GM21447 (cell line): ENCODE measurements at regions not wholly inside any gene's neighbourhood (a gene's known extent, or its start where the extent isn't known, plus 50 kb on each side); places are given as distances from the start of the nearest gene placed in this dataset.
"Not testable (repeated sequence)": the region's sequence is repeated elsewhere in the genome, so short reads cannot be mapped to it uniquely, and the experiment has no call there.

Experiments
- ATAC-seq: cut with Tn5 transposase; IDR thresholded peaks from one replicate; pipeline ENCODE4 v1.9.1; 2021; ENCODE audit not compliant: unreplicated experiment

- ATAC-seq, result no peak
Observed at GRCh38 chr12:115898670-115899069, 378.8 kb downstream of the MED13L start.

- ATAC-seq, result no peak
Observed at GRCh38 chr12:115897729-115898128, 379.8 kb downstream of the MED13L start.

- no peak for ATAC-seq
Observed at GRCh38 chr12:115895247-115895646, 382.2 kb downstream of the MED13L start.

GRCh38 chr12:115891556-115892164 is 385.8 kb downstream of the MED13L start:
- no peak for ATAC-seq

GRCh38 chr12:115886666-115887065 is 390.8 kb downstream of the MED13L start:
- no peak for ATAC-seq

- no peak for ATAC-seq
Observed at GRCh38 chr12:115885040-115885690, 392.3 kb downstream of the MED13L start.

GRCh38 chr12:115882936-115883335 is 394.6 kb downstream of the MED13L start:
- ATAC-seq, result no peak

GRCh38 chr12:115880238-115880637 is 397.3 kb downstream of the MED13L start:
- no peak for ATAC-seq

- ATAC-seq, result no peak
Observed at GRCh38 chr12:115879354-115879753, 398.1 kb downstream of the MED13L start.

GRCh38 chr12:115873451-115874082 is 403.9 kb downstream of the MED13L start:
- ATAC-seq, result no peak

GRCh38 chr12:115872919-115873357 is 404.6 kb downstream of the MED13L start:
- no peak for ATAC-seq

- ATAC-seq, result no peak
Observed at GRCh38 chr12:115872212-115872611, 405.3 kb downstream of the MED13L start.

GRCh38 chr12:115871714-115872113 is 405.8 kb downstream of the MED13L start:
- ATAC-seq, result no peak

- no peak for ATAC-seq
Observed at GRCh38 chr12:115870510-115870909, 407.0 kb downstream of the MED13L start.

- no peak for ATAC-seq
Observed at GRCh38 chr12:115870021-115870420, 407.5 kb downstream of the MED13L start.

GRCh38 chr12:115869604-115870003 is 407.9 kb downstream of the MED13L start:
- no peak for ATAC-seq

GRCh38 chr12:115868624-115869023 is 408.9 kb downstream of the MED13L start:
- no peak for ATAC-seq

GRCh38 chr12:115867854-115868253 is 409.6 kb downstream of the MED13L start:
- ATAC-seq, result no peak

GRCh38 chr12:115866909-115867525 is 410.5 kb downstream of the MED13L start:
- no peak for ATAC-seq

- not testable (repeated sequence) for ATAC-seq
Observed at GRCh38 chr12:115866281-115866680, 411.2 kb downstream of the MED13L start.

GRCh38 chr12:115864396-115864795 is 413.1 kb downstream of the MED13L start:
- no peak for ATAC-seq

GRCh38 chr12:115860619-115861018 is 416.9 kb downstream of the MED13L start:
- ATAC-seq, result no peak
